ENCODE measurements at regions not wholly inside any gene's neighbourhood (a gene's known extent, or its start where the extent isn't known, plus 50 kb on each side); places are given as distances from the start of the nearest gene placed in this dataset.

- ATAC-seq: peak; percentile 28; the same call in 1 of the 3 replicates
- peaks cover 6% of the 10 kb centered on the region for H3K27me3 Mint-ChIP-seq (ENCODE audit: insufficient read depth, low read depth, poor library complexity)
Measured at GRCh38 chr12:125371033-125371432, 305.8 kb downstream of the AACS start.

GRCh38 chr12:125372085-125372484 lies 306.9 kb downstream of the AACS start:
- Mint-ChIP-seq H3K27me3 (ENCODE audit: insufficient read depth, low read depth, poor library complexity) (peaks cover 6% of the 10 kb centered on the region), H3K27ac (no peak overlapping the region), H3K4me1 (peaks cover 21% of the 10 kb centered on the region), H3K36me3 (ENCODE audit: low read depth) (peaks cover 20% of the 10 kb centered on the region; the same call in 2 of the 3 replicates), H3K9me3 (no peaks in the 10 kb centered on the region), H3K4me3 (no peak overlapping the region)
- TF ChIP-seq CTCF (conservative IDR thresholded peaks at IDR 0.05; ENCODE audit: low read depth in 2 of 2): no peak
- TF ChIP-seq JUNB (IDR thresholded peaks at IDR 0.05; ENCODE audit: unreplicated experiment): no peak
- TF ChIP-seq POLR2AphosphoS5 (IDR thresholded peaks at IDR 0.05; ENCODE audit: low read depth): no peak
- Histone ChIP-seq H4K20me1 (replicated peaks; ENCODE audit: insufficient read depth) (peaks cover 3% of the 10 kb centered on the region; the same call in 1 of the 2 replicates), H3K4me1 (ENCODE audit: insufficient read depth) (0 out of 2 replicates have a peak, but pooled peaks cover 9% of the 10 kb centered on the region), H3K4me3 (no peak overlapping the region), H3K9me2 (ENCODE audit: insufficient read depth) (0 out of 2 replicates have a peak, but pooled peaks cover 4% of the 10 kb centered on the region), H3K36me3 (ENCODE audit: insufficient read depth) (no peaks in the 10 kb centered on the region), H3F3A (replicated peaks; ENCODE audit: low read depth) (no peaks in the 10 kb centered on the region), H3K27ac (ENCODE audit: low read depth) (no peak overlapping the region), H3K79me2 (replicated peaks; ENCODE audit: insufficient read depth) (peaks cover 11% of the 10 kb centered on the region), H3K4me2 (no peak overlapping the region), H3K27me3 (ENCODE audit: insufficient read depth) (no peaks in the 10 kb centered on the region), H2AFZ (no peak overlapping the region)
- no peak for DNase-seq (ENCODE audit: low spot score)
- ATAC-seq: no peak

More at GRCh38 chr12:125371033-125371432, 305.8 kb downstream of the AACS start:
- H3K4me1 ChIP-seq (ENCODE audit: insufficient read depth): peaks cover 10% of the 10 kb centered on the region
- H3K4me2 ChIP-seq: no peak overlapping the region
- TF ChIP-seq ETS1 (IDR thresholded peaks at IDR 0.05) (no peak), REST (IDR thresholded peaks at IDR 0.05; ENCODE audit: unreplicated experiment) (no peak), CREB1 (CRISPR knock-in tag; IDR thresholded peaks at IDR 0.05; ENCODE audit: low read depth) (no peak), EZH2phosphoT487 (IDR thresholded peaks at IDR 0.05; ENCODE audit: unreplicated experiment) (no peak), NANOG (IDR thresholded peaks at IDR 0.05; ENCODE audit: borderline replicate concordance) (no peak), POLR2AphosphoS5 (IDR thresholded peaks at IDR 0.05; ENCODE audit: low read depth) (no peak), ZNF331 (CRISPR knock-in tag; IDR thresholded peaks at IDR 0.05; ENCODE audit: low read depth) (no peak), ZNF114 (CRISPR knock-in tag; IDR thresholded peaks at IDR 0.05) (no peak)
- H3K36me3 ChIP-seq (ENCODE audit: insufficient read depth): no peaks in the 10 kb centered on the region
- peaks cover 11% of the 10 kb centered on the region for H3K79me2 ChIP-seq (replicated peaks; ENCODE audit: insufficient read depth)
- H3K27ac ChIP-seq (ENCODE audit: low read depth): no peak overlapping the region
- no peak for DNase-seq (ENCODE audit: low spot score)
- H3K27me3 ChIP-seq (ENCODE audit: insufficient read depth): no peaks in the 10 kb centered on the region
- no peak overlapping the region for H2AFZ ChIP-seq
- no peak overlapping the region for H3K4me3 ChIP-seq
- H4K20me1 ChIP-seq (replicated peaks; ENCODE audit: insufficient read depth): peaks cover 3% of the 10 kb centered on the region; the same call in 1 of the 2 replicates
- Mint-ChIP-seq H3K36me3 (ENCODE audit: low read depth) (peaks cover 18% of the 10 kb centered on the region; the same call in 2 of the 3 replicates), H3K9me3 (no peaks in the 10 kb centered on the region), H3K4me3 (no peak overlapping the region), H3K27ac (peak overlapping the region; percentile 45; the same call in 1 of the 2 replicates), H3K4me1 (peaks cover 22% of the 10 kb centered on the region)
- no peaks in the 10 kb centered on the region for H3F3A ChIP-seq (replicated peaks; ENCODE audit: low read depth)
- 0 out of 2 replicates have a peak, but pooled peaks cover 4% of the 10 kb centered on the region for H3K9me2 ChIP-seq (ENCODE audit: insufficient read depth)
